ES-I3 (cell line): ENCODE measurements at regions not wholly inside any gene's neighbourhood (a gene's known extent, or its start where the extent isn't known, plus 50 kb on each side); places are given as distances from the start of the nearest gene placed in this dataset.

ENCODE experiments used
- H3K36me3 ChIP-seq: 2 replicates; pipeline ENCODE4 v1.6.1; 2013; ENCODE audit warnings: mild to moderate bottlenecking, low read length, control low read depth, moderate library complexity; ENCODE audit not compliant: insufficient read depth
- H3K4me1 ChIP-seq: 2 replicates; pipeline ENCODE4 v1.6.1; 2013; ENCODE audit warnings: mild to moderate bottlenecking, control low read depth, low read length; ENCODE audit not compliant: insufficient read depth
- H3K9ac ChIP-seq: 2 replicates; pipeline ENCODE4 v1.6.1; 2013; ENCODE audit warnings: low read depth, mild to moderate bottlenecking, low read length, moderate library complexity
- H3K9me3 ChIP-seq: 2 replicates; pipeline ENCODE4 v1.6.1; 2013; ENCODE audit warnings: mild to moderate bottlenecking, low read length, moderate library complexity; ENCODE audit not compliant: control insufficient read depth, insufficient read depth

- no peaks in the 10 kb centered on the region for H3K9me3 ChIP-seq
- peaks cover 17% of the 10 kb centered on the region for H3K4me1 ChIP-seq
- H3K9ac ChIP-seq: no peak overlapping the region
- H3K36me3 ChIP-seq: no peaks in the 10 kb centered on the region
These were observed 103.9 kb upstream of the SMIM23 start for GRCh38 chr5:171681677-171682076.

GRCh38 chr5:171682801-171683200, 102.8 kb upstream of the SMIM23 start:
- Histone ChIP-seq H3K4me1 (peaks cover 17% of the 10 kb centered on the region), H3K9me3 (no peaks in the 10 kb centered on the region)

GRCh38 chr5:171684169-171684568, 101.4 kb upstream of the SMIM23 start:
- Histone ChIP-seq H3K9me3 (no peaks in the 10 kb centered on the region), H3K36me3 (no peaks in the 10 kb centered on the region), H3K4me1 (peaks cover 10% of the 10 kb centered on the region), H3K9ac (no peak overlapping the region)

More at GRCh38 chr5:171682801-171683200, 102.8 kb upstream of the SMIM23 start:
- Histone ChIP-seq H3K9ac (no peak overlapping the region), H3K36me3 (no peaks in the 10 kb centered on the region)

- Histone ChIP-seq H3K36me3 (no peaks in the 10 kb centered on the region), H3K9ac (no peak overlapping the region), H3K9me3 (no peaks in the 10 kb centered on the region), H3K4me1 (no peaks in the 10 kb centered on the region)
These were observed 96.7 kb upstream of the SMIM23 start for GRCh38 chr5:171688696-171689495.

- H3K4me1 ChIP-seq: no peaks in the 10 kb centered on the region
- no peak overlapping the region for H3K9ac ChIP-seq
- no peaks in the 10 kb centered on the region for H3K9me3 ChIP-seq
- no peaks in the 10 kb centered on the region for H3K36me3 ChIP-seq
These were observed 95.7 kb upstream of the SMIM23 start for GRCh38 chr5:171689853-171690417.

- H3K36me3 ChIP-seq: no peaks in the 10 kb centered on the region
- H3K9ac ChIP-seq: no peak overlapping the region
- no peaks in the 10 kb centered on the region for H3K9me3 ChIP-seq
- no peaks in the 10 kb centered on the region for H3K4me1 ChIP-seq
These were observed 93.5 kb upstream of the SMIM23 start for GRCh38 chr5:171692107-171692506.

GRCh38 chr5:171692936-171693335, 92.7 kb upstream of the SMIM23 start:
- Histone ChIP-seq H3K4me1 (no peaks in the 10 kb centered on the region), H3K9ac (no peak overlapping the region), H3K9me3 (no peaks in the 10 kb centered on the region), H3K36me3 (no peaks in the 10 kb centered on the region)

GRCh38 chr5:171693412-171693811, 92.2 kb upstream of the SMIM23 start:
- 0 out of 2 replicates have a peak, but pooled peaks cover 3% of the 10 kb centered on the region for H3K4me1 ChIP-seq
- H3K9ac ChIP-seq: no peak overlapping the region
- H3K9me3 ChIP-seq: no peaks in the 10 kb centered on the region
- H3K36me3 ChIP-seq: no peaks in the 10 kb centered on the region

- Histone ChIP-seq H3K9ac (no peak overlapping the region), H3K4me1 (0 out of 2 replicates have a peak, but pooled peaks cover 3% of the 10 kb centered on the region), H3K9me3 (no peaks in the 10 kb centered on the region), H3K36me3 (no peaks in the 10 kb centered on the region)
These were observed 89.8 kb upstream of the SMIM23 start for GRCh38 chr5:171695804-171696203.

- Histone ChIP-seq H3K9ac (no peak overlapping the region), H3K9me3 (no peaks in the 10 kb centered on the region), H3K36me3 (no peaks in the 10 kb centered on the region), H3K4me1 (0 out of 2 replicates have a peak, but pooled peaks cover 3% of the 10 kb centered on the region)
These were observed 88.2 kb upstream of the SMIM23 start for GRCh38 chr5:171697221-171698102.

GRCh38 chr5:171700318-171700912, 85.2 kb upstream of the SMIM23 start:
- Histone ChIP-seq H3K36me3 (no peaks in the 10 kb centered on the region), H3K4me1 (0 out of 2 replicates have a peak, but pooled peaks cover 3% of the 10 kb centered on the region), H3K9ac (no peak overlapping the region), H3K9me3 (no peaks in the 10 kb centered on the region)

- Histone ChIP-seq H3K36me3 (no peaks in the 10 kb centered on the region), H3K9me3 (no peaks in the 10 kb centered on the region), H3K4me1 (0 out of 2 replicates have a peak, but pooled peaks cover 3% of the 10 kb centered on the region), H3K9ac (no peak overlapping the region)
These were observed 84.5 kb upstream of the SMIM23 start for GRCh38 chr5:171701100-171701541.

- Histone ChIP-seq H3K9ac (no peak overlapping the region), H3K36me3 (no peaks in the 10 kb centered on the region), H3K9me3 (no peaks in the 10 kb centered on the region), H3K4me1 (0 out of 2 replicates have a peak, but pooled peaks cover 3% of the 10 kb centered on the region)
These were observed 83.4 kb upstream of the SMIM23 start for GRCh38 chr5:171702135-171702770.
